Frontal cortex (tissue), 3 donors: ENCODE measurements at regions not wholly inside any gene's neighbourhood (a gene's known extent, or its start where the extent isn't known, plus 50 kb on each side); places are given as distances from the start of the nearest gene placed in this dataset.
"Not testable (repeated sequence)": the region's sequence is repeated elsewhere in the genome, so short reads cannot be mapped to it uniquely, and the experiment has no call there.

Experiments
- DNase-seq, 2 donors: peaks; one replicate each; pipeline ENCODE4 v3.0.0; 2012; ENCODE audit warnings: low spot score in 2 of 2
- FAIRE-seq: peaks from 2 replicates; lab custom pipeline; 2012; peaks lifted over from hg19 to GRCh38; lab: Jason Lieb, UNC
- donor health status: control.
- donor health status: control.
- donor health status: control.

- FAIRE-seq (no peak), DNase-seq (no peak)
Measured at GRCh38 chr6:134627707-134628106, 309.8 kb upstream of the SGK1 start.

GRCh38 chr6:134626589-134626988 is 308.7 kb upstream of the SGK1 start:
- no peak for FAIRE-seq
- no peak for DNase-seq

DNA sequence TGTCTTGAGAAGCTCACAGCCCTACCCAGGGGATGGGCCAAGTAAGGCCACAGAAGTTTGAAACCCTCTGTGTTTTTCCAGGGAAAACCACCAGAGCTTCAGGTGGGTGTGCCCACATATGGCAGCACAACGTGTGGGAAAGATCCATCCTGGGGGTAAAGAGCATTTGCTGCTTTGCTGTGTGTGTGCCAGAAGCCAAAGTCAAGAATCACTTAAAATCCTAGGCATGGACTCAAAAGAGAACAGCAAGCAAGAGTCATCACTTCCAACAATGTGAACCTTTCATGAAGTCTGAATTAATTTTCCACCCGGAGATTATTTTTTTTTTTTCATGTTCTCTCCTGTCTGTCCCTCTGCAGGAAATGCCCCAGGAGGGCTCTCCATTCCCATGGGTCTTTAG is 308.2 kb upstream of the SGK1 start:
- FAIRE-seq (no peak), DNase-seq (no peak)

- FAIRE-seq (no peak), DNase-seq (no peak)
Measured at GRCh38 chr6:134624781-134625180, 306.9 kb upstream of the SGK1 start.

DNA sequence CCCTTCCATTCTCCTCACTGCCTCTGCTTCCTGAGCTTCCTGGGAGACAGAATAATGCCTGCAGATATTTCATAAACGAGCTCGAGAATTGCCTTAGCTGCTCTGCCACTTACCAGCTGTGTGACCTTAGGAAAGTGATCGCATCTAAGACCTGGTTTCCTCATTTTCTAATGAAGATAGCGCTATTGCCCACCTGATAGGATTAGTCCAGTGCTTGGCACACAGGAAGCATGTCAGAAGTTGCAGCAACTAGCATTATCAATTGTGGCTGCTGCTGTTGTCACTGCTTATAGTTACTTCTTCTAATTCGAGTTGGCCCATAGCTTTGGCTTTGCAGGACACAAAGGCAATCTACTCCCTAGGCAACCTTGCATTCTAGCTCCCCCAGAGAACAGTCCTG is 305.5 kb upstream of the SGK1 start:
- DNase-seq (no peak), FAIRE-seq (no peak)

DNA sequence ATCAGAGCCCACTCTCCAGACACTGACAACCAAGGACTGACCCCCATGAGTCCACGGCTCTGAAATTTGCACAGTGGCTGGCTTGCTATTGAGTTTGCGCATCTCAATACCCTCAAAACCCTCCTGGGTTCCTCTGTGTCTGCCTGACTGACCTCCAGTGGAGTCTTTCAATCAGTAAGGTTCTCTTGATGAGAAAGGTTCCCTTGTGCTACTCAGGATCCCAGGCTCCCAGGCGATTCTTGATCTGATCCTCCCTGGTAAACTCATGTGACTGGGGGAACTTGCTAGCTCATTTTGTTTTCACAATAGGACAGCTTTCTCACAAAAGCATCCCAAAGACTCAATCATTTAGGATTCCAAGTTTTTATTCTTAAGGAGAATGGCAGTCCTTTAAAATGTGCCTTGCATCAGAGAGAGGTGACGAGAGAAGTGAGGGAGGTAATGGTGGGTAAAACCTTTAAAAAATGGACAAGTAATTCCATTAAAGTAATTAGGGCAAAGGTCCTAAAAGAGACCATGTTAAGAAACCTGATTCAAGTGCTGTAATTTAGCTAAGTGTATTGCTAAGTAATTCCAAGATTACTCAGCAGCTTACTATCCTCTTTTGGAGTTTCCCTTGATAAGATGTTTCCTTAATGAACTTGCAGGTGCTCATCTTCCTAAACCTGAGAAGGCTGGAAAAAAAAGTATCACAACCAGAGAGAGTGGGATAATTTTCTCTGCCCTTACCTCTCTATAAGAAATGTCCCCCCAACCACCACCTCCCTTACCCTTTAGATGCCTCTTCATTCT is 304.7 kb upstream of the SGK1 start:
- FAIRE-seq = no peak
- DNase-seq = no peak

DNA sequence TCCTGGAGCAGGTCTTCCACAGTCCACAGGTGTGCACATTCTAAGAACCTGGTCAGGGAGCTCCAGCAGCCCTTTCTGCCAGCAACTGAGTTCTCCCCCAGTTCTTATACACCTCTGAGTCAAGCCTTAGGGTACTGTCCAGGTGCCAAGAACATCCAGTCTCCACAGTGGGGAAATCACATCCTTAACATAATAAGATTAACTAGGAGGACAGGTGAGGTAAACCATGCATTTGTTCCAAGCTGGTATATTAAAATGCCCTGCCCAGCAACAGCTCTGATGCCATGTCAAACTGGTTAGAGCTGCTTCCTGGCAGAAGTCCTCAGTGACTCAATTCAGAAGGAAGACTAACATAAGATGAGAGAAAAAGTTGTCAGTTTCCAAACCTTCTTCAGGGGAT is 303.9 kb upstream of the SGK1 start:
- no peak for DNase-seq
- no peak for FAIRE-seq

DNA sequence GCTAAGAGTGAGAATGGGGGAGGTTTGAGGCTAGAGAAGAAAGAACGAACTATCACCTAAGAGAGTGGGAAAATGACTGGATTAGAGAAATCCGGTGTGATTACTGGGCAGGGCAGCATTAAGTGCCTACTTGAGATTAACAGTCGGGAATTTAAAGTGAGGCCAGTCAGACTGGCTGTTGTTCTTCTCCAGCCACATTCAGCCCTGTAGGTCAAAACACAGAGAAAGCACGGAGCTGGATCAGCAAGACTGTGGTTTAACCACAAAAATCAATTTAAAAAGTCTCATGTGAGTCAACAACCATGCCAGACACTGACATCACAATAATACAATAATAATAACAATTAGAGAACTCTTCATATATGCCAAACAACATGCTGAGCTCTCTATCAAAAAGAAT is 301.9 kb upstream of the SGK1 start:
- DNase-seq (no peak), FAIRE-seq (no peak)

- DNase-seq (no peak), FAIRE-seq (no peak)
Measured at GRCh38 chr6:134619077-134619476, 301.2 kb upstream of the SGK1 start.

GRCh38 chr6:134614606-134615485 is 296.9 kb upstream of the SGK1 start:
- no peak for FAIRE-seq
- DNase-seq = no peak

DNA sequence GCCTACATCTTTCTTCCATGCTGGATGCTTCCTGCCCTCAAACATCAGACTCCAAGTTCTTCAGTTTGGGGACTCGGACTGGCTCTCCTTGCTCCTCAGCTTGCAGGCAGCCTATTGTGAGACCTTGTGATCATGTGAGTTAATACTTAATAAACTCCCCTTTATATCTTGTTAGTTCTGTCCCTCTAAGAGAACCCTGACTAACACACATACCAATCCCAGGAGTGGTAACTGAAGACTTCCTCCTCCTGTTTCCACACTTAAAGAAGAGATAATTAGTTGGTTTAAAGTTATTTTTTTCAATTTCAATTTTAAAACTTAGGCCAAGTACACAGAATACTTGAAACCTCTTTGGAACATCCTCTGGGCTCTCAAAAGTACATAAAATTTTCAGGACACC is 294.2 kb upstream of the SGK1 start:
- FAIRE-seq, DNase-seq: not testable (repeated sequence)

DNA sequence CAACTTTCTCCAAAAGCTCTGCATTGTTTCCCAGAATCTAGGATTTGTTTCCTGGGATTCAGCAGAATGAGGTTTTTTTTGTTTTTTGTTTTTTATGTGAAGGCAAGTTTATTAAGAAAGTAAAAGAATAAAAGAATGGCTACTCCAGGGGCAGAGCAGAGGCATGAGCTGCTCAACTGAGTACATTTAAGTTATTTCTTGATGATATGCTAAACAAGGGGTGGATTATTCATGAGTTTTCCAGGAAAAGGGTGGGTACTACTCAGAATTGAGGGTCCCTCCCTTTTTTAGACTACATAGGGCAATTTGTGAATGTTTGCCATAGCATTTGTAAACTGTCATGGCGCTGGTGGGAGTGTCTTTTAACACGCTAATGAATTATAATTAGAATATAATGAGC is 292.5 kb upstream of the SGK1 start:
- no peak for DNase-seq
- FAIRE-seq = no peak

- FAIRE-seq (no peak), DNase-seq (no peak)
Measured at GRCh38 chr6:134609716-134610261, 291.9 kb upstream of the SGK1 start.

GRCh38 chr6:134607411-134607810 is 289.5 kb upstream of the SGK1 start:
- no peak for FAIRE-seq
- no peak for DNase-seq

- DNase-seq = no peak
- FAIRE-seq = no peak
Measured at GRCh38 chr6:134605034-134605433, 287.1 kb upstream of the SGK1 start.

DNA sequence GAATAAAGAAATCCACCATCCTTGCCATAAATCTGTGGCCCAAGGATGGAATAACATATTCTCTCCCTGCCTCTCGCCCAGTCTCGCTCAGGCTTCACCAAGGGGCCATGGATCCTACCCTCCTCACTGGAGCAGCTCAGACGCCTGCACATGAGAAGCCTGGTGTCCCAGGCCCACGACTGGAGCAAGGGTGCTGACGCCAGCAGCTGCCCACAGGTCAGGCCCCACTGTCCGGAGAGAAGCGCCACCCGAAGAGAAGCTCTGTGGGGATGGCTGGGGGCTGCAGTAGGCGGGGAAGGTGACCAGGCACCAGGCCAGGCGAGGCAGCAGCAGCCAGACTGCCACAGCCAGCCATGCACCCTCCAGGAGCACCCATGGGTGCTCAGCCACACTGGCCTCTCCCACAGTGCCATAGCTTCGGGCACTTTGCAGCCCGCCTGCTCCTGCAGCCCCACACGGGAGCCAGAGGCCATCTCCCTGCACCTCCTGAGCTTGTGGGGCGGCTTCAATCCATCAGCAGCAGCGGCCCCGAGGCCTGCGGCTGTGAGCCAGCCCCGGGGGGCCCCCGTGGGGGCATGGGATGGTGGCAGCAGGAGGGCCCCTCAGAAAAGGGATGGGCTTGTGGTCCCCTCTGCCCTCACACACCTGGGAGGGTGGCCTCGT is 286.2 kb upstream of the SGK1 start:
- FAIRE-seq (no peak), DNase-seq (no peak)

DNA sequence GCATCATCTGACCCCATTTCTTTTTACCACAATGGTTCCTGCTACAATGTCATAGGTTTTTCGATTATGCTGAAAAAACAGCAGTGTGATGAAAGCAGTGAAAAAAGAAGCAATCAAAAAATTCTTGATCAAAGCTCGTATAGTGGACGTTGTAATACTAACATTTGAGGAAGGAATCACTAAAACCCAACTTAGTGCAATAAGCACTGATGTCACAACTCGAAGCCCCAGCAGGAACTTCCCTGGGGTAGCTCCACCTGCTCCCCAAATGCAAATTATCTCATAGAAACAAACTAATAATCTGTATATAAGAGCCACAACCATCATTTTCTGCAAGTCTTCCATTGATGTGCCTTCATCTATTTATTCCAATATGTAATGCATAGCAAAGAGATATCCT is 285.6 kb upstream of the SGK1 start:
- no peak for DNase-seq
- no peak for FAIRE-seq

DNA sequence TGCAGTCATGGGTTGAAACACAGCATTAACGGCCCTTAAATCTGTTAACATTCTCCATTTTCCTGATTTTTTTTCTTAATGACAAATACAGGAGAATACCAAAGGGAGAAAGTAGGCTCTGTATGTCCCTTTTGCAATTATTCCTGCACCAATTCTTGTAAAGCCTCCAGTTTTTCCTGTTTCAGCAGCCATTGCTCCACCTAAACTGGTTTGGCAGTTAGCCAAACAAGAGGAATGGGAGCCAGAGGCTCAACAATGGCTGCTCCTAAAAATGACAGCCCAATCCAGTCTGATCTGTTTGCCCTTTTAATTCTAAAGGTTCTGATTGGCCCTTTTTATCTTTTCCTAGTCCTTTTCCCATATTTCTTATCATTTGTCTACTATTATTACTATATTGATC is 284.2 kb upstream of the SGK1 start:
- DNase-seq (no peak), FAIRE-seq (no peak)

GRCh38 chr6:134600671-134601070 is 282.8 kb upstream of the SGK1 start:
- FAIRE-seq (no peak), DNase-seq (no peak)

DNA sequence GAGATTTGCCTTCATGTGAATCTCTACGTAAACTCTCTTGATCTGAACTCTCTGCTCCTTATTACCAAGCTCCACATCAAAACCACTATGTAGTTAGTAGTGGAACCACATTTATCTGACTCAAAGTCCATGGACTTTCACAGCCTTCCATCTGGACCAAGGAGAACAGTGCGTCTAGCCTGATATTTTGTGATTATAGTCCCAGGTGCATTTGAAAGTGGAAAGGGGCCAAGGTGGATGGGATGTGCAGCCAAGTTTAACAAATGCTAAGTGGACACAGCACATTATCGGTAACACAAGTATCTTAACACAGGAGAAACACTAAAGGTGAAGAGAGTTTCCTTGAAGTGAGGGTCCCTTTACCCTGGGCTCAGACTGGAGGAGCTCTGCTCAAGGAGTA is 281.2 kb upstream of the SGK1 start:
- FAIRE-seq (no peak), DNase-seq (no peak)

- no peak for FAIRE-seq
Measured at GRCh38 chr6:134596191-134596590, 278.3 kb upstream of the SGK1 start.

More at GRCh38 chr6:134596191-134596590, 278.3 kb upstream of the SGK1 start:
- no peak for DNase-seq
